Stimulated activated CD8-positive, alpha-beta memory T cell treated with anti-CD3 and anti-CD28 coated beads, Interleukin-15, amount 100 ng/mL, for 1 hour (primary cell): ENCODE measurements at regions not wholly inside any gene's neighbourhood (a gene's known extent, or its start where the extent isn't known, plus 50 kb on each side); places are given as distances from the start of the nearest gene placed in this dataset.

Experiments
- DNase-seq: peaks from one replicate; pipeline ENCODE4 v3.0.0-alpha.2; 2020; ENCODE audit warnings: low read depth

- DNase-seq: no peak
Measured at GRCh38 chr10:128898916-128899195, 568.2 kb upstream of the MGMT start.

DNA sequence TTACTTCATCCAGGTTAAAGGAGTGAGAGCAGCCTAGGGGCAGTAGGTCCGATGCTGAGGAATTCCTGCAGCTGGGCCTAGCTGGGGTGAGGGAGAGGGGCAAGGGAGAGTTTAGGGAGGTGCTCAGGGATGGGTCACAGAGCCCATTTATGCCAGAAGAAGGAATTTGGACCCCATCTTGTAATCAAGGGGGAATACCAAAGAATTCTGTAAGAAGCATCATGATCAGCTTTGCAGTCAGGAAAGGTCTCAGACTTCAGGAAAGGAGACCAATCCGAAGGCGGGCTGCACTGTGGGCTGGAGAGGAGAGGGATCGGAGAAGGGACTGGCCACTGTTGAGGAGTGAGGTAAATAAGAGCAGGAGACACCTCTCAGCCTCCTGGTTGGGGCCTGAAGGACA, 566.6 kb upstream of the MGMT start:
- DNase-seq: no peak

DNA sequence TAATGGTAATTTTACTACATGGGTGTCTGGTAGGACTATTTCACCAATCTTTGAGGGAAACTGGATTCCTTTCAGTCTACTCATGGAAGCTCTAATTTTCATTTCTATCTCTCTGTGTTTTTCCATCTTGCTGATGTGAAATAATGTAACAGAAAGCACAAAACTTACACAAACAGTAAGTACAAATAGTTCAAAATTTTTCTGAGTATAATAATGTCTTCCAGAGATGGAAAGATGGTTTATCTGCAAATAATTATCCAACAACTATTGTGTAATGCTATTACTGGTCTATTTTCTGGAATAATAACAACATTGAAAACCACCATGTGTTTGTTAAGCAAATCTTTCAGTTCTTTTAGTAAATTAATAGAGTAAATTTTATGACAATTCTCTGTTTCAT, 565.8 kb upstream of the MGMT start:
- DNase-seq: no peak

- no peak for DNase-seq
Measured at GRCh38 chr10:128902031-128902710, 564.9 kb upstream of the MGMT start.

GRCh38 chr10:128907155-128907941, 559.7 kb upstream of the MGMT start:
- no peak for DNase-seq

DNA sequence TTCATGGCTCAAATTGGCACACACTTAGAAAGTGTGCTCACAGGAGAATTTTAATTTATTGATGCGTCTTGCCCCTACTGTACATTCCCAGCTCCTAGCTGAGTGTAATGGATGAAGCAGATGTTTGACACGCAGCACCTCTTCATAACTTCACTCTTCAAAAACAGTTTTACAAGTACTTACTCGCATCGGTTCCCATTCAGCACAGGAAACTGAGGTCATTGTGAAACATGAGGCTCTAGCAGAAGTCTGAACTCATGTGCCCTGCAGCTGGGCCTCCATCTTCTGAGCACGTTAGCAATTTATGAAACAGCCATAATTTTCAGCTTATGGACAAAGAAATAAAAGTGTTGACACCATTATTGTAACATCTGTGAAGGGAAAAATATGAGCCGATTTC, 558.9 kb upstream of the MGMT start:
- no peak for DNase-seq

- DNase-seq: no peak
Measured at GRCh38 chr10:128908499-128908898, 558.5 kb upstream of the MGMT start.

DNA sequence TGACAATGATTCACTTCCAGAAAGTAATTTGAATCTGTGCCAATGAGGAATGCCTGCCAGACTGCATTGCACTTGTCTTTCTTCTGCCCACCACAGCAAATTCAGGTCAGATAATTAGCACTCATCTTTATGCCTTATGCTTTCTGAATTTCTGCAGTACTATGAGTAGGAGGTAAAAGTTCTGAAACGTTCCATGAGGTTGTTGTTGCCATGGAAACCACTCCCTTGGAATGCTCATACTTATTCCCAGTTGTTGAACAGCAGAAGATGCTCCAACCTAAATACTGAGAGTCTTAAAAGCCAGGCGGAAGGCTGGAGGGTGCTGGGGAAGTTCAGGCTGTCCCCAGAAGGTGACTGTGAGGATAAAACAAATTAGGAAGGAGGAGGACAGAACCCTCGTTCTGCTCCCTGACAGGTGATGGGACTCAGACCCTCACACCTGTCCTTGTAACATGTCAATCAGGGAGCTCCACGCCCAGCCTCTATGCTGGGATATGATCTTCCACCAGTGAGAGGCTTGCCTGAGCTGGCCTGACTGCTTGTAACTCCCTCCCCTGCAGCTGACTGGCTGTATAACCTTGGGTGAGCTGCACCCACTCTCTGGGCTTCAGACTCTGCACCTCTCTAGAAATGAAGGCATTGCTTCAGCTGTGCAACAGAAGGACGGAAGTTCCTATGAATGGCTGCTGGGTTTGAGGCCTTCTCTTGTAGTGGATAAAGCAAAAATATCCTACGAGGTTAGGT, 554.3 kb upstream of the MGMT start:
- DNase-seq: no peak

DNA sequence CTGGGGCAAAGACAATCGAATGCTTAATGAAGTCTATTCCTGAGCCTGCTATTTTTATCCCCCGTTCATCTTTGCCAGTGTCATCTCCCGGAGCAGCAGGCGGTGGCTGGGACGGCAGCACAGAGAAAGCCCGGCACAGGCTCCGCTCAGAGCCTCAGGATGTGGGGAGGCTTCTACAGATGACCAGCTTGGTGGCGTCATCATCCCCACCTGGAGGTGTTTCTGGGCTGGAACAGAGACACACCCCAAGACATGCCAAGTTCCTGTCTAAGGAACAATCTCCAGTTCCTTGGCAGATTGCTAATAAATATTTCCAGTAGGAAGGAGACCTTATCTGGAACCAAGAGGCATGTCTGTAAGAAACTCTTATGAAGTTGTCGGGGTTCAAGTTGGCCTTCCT, 552.4 kb upstream of the MGMT start:
- no peak for DNase-seq

- DNase-seq: no peak
Measured at GRCh38 chr10:128915630-128916029, 551.4 kb upstream of the MGMT start.

GRCh38 chr10:128916383-128916782, 550.7 kb upstream of the MGMT start:
- DNase-seq: no peak

- no peak for DNase-seq
Measured at GRCh38 chr10:128921389-128922022, 545.5 kb upstream of the MGMT start.

GRCh38 chr10:128922172-128922571, 544.9 kb upstream of the MGMT start:
- DNase-seq: no peak

DNA sequence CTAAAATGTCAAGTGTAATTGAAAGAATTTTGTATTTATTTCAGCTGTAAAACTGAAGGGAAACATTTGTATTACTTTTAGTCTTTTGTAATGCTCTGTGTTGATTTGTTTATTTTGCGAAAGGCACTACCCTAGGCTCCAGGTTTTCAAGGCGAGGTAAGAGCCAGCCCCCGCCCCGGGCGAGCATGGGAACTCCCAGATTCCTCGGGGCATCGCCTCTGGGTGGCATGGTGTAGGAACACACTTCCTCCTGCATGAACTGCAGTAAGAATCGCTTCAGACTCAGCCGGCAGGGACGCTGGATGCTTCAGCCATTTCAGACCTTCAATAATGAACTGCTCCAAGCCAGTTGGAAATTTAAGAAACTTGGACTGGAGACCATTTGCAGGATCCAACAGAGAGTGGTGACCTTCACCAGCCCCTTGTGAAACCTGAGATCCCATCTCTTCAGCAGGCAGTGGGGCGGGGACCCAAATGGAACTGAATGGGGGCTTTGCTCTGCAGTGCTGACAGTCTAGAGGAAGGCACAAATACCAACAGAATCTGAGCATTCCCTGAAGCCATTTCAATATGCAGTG, 544.3 kb upstream of the MGMT start:
- no peak for DNase-seq

- DNase-seq: no peak
Measured at GRCh38 chr10:128924918-128925317, 542.1 kb upstream of the MGMT start.

GRCh38 chr10:128926711-128927110, 540.3 kb upstream of the MGMT start:
- no peak for DNase-seq

DNA sequence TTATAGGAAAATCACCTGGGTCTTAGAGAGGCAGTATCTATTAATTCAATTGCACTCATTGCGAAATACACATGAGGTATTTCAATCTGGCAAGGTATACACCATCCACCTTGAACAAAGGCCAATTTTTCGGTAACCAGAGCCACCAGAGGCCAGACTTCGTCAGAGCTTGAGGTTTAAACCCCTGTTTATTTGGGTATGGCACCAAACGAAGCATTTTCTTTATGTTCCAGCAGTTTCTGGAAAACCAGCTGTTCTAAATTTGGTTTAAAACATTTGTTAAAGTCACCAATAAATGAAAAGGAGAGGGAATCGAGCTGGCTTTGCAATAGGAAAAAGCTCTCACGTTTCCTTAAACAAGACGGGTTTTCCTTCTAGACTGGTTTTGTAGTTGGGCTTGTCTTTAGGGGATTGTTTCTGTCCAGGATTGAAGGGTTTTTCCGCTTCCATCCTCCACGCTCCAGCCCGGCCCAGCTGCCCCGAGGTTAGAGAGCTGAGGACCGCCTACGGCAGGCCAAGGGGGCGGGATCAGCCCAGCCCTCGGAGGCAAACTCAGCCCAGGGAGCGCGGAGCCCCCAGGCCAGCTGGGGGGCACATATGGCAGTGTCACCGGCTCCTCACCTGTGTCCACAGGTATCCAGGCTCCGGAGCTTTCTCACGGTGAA, 539.4 kb upstream of the MGMT start:
- DNase-seq: no peak

- DNase-seq: no peak
Measured at GRCh38 chr10:128928231-128928836, 538.7 kb upstream of the MGMT start.

GRCh38 chr10:128929131-128929530, 537.9 kb upstream of the MGMT start:
- DNase-seq: no peak

GRCh38 chr10:128929767-128930166, 537.3 kb upstream of the MGMT start:
- no peak for DNase-seq

DNA sequence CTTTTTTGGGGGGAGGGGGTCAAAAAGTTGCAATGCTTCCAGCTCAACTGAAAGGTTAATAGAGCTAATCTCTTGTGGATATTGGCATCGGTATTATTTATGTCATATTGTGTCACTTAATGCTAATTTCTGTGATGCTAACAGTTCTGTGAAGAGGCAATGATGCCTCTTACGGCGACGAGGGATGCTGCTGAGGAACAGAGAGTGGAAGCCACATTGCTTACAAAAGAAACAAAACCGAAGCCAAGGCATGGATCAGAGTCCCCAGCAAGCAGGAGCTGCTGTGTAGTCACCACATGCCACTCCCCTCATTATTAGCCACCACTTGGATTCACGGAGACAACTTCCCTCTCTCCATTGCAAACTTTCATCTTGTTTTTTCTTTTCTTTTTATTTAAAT, 536.5 kb upstream of the MGMT start:
- no peak for DNase-seq
